ENCODE measurements at regions not wholly inside any gene's neighbourhood (a gene's known extent, or its start where the extent isn't known, plus 50 kb on each side); places are given as distances from the start of the nearest gene placed in this dataset.

GRCh38 chr2:181114021-181114420 lies 133.6 kb downstream of the UBE2E3 start:
- no peak for DNase-seq

- DNase-seq = no peak
Measured at GRCh38 chr2:181116261-181116660, 135.9 kb downstream of the UBE2E3 start.

- DNase-seq = no peak
Measured at GRCh38 chr2:181117206-181117925, 137.0 kb downstream of the UBE2E3 start.

- DNase-seq = no peak
Measured at GRCh38 chr2:181120625-181121024, 140.2 kb downstream of the UBE2E3 start.

- DNase-seq = no peak
Measured at GRCh38 chr2:181121996-181122395, 141.6 kb downstream of the UBE2E3 start.

GRCh38 chr2:181122601-181123000 lies 142.2 kb downstream of the UBE2E3 start:
- no peak for DNase-seq

GRCh38 chr2:181123798-181124231 lies 143.4 kb downstream of the UBE2E3 start:
- no peak for DNase-seq

- DNase-seq = no peak
Measured at GRCh38 chr2:181124497-181124896, 144.1 kb downstream of the UBE2E3 start.

- no peak for DNase-seq
Measured at GRCh38 chr2:181125359-181125758, 145.0 kb downstream of the UBE2E3 start.

- no peak for DNase-seq
Measured at GRCh38 chr2:181126311-181126868, 146.0 kb downstream of the UBE2E3 start.

GRCh38 chr2:181128199-181128598 lies 147.8 kb downstream of the UBE2E3 start:
- DNase-seq = no peak

- DNase-seq = peak in 1 of 4 experiments; percentile 14
Measured at GRCh38 chr2:181129364-181130056, 149.1 kb downstream of the UBE2E3 start.

- no peak for DNase-seq
Measured at GRCh38 chr2:181130686-181131085, 150.3 kb downstream of the UBE2E3 start.

GRCh38 chr2:181131584-181131983 lies 151.2 kb downstream of the UBE2E3 start:
- no peak for DNase-seq

GRCh38 chr2:181138816-181139215 lies 158.4 kb downstream of the UBE2E3 start:
- DNase-seq = peak in 1 of 4 experiments; percentile 11

- DNase-seq = no peak
Measured at GRCh38 chr2:181139831-181140230, 159.4 kb downstream of the UBE2E3 start.

GRCh38 chr2:181140414-181140813 lies 160.0 kb downstream of the UBE2E3 start:
- peak; percentile 39 to 73 (median 48) for DNase-seq

- no peak for DNase-seq
Measured at GRCh38 chr2:181140928-181141327, 160.5 kb downstream of the UBE2E3 start.

GRCh38 chr2:181141676-181142075 lies 161.3 kb downstream of the UBE2E3 start:
- no peak for DNase-seq

- DNase-seq = no peak
Measured at GRCh38 chr2:181142514-181142913, 162.1 kb downstream of the UBE2E3 start.

GRCh38 chr2:181143790-181144300 lies 163.4 kb downstream of the UBE2E3 start:
- DNase-seq = peak in 1 of 4 experiments; percentile 14

- no peak for DNase-seq
Measured at GRCh38 chr2:181145645-181146044, 165.2 kb downstream of the UBE2E3 start.

- DNase-seq = no peak
Measured at GRCh38 chr2:181146171-181146570, 165.8 kb downstream of the UBE2E3 start.

GRCh38 chr2:181149056-181149455 lies 168.7 kb downstream of the UBE2E3 start:
- DNase-seq = no peak
